Activated naive CD4-positive, alpha-beta T cell (primary cell): ENCODE measurements at regions not wholly inside any gene's neighbourhood (a gene's known extent, or its start where the extent isn't known, plus 50 kb on each side); places are given as distances from the start of the nearest gene placed in this dataset.

Source experiments
- DNase-seq, 4 experiments: peaks; one replicate each; lab custom pipeline; 2025; lab: John Stamatoyannopoulos, UW

DNA sequence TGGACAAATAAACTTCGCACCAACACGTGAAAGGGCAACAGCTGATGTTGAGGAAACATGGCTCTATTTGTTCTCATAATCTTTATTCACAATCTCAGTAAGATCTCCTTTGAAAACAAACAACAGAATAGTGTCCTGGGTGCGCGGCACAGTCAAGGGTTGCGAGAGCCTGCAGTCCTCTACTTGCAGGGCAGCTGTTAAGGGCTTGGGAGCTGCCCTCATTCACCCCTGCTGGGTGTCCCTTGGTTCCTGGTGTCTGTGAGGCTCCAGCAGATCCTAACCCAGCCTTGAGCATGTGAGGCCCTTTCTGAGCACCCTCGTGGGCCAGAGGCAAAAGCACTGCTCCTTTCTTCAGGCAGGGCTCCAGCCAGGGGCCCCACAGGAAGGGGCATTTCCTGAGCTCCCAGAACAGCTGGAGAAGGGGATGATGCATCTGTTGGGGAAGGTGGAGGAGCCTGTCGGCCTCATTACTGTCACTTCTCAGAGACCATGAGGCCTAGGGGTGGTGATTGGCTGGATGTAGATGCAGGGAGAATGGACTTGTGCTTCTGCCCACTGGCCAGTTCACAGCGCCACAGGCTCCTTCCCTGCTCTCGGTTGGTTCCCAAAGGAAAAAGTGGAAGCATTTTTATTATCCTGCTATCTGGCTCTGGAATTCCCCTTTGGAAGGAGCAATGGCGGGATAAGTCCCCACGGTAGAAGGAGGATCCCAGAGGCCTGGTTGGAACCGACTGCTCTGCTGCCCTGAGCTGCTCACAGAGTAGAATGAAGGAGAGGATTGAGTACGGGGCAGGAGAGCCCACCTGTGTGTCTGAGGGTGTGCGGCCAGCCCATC lies 51.9 kb upstream of the KLF13 start:
- DNase-seq: no peak

DNA sequence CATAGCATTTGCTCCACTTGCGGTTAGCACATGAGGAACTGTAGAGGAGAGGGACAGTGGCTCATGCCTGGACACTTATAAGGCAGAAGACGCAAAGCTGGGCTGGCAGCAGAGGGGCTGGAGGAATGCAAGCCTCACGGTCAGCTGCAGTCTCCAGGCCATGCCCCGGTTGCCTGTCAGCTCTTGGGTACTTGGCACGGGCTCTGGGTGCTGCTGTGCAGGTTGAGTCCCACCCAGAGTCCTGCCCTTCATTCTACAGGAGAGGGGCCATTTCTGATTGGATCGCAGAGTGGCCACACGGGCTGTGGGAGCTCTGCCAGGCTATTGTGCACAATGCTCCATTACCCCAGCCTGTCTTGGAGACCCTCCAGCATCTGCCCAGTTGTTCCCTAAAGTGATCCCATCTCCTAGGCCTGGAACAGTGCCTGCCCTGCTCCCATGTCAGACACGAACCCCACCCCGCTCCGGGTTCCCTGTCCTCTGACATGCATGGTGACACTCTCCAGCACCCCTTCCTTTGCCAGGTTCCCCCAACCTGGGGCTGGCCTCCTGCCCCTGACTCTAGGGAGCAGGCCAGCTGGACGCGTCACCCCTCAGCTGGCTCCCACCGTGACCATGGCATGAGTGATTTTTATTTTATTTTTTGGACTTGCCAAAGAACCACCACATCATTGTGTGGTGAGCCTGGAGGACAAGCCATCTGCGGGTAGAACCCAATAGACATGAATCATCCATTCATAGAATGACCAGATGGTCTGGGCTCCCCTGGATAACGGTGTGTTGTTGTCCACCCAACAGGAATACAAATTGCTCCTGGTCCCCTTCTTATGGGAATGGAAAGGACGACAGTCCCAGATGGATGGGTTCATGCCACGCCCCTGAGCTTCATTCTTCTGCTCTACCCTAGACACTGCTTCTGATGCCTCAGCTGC lies 51.0 kb upstream of the KLF13 start:
- DNase-seq: no peak

DNA sequence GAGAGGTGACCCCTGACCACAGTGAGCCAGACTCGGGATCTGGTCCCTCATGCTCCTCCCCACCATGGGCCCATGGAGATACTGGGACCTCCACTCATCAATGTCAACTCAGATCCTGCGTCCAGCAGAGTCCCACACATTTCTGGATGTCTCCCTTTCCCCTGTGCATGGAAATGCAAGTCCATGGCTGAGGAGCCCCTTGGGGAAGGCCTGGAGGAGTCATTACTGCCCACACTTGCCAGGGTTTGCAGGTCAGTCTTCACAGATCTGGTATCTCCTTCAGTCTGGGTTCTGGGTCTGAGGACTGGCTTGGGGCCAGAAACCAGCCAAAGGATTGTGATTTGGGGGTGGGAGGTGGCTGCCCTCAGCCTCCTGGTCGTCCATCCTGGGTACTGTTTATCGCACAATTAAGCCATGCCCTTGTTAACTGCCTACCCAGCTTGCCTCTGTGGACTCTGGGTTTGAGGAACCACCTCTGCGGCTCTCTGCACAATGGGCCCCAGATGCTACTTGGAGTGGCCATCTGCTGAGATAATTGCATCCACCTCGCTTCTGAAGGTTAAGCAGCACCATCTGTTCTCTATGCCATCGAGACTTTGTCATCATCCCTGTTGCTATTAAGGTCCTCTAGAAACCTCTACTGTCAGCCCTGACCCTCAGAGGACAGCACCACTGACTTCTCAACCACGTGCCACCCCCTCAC lies 49.9 kb upstream of the KLF13 start:
- no peak for DNase-seq
